ENCODE measurements at regions not wholly inside any gene's neighbourhood (a gene's known extent, or its start where the extent isn't known, plus 50 kb on each side); places are given as distances from the start of the nearest gene placed in this dataset.

DNA sequence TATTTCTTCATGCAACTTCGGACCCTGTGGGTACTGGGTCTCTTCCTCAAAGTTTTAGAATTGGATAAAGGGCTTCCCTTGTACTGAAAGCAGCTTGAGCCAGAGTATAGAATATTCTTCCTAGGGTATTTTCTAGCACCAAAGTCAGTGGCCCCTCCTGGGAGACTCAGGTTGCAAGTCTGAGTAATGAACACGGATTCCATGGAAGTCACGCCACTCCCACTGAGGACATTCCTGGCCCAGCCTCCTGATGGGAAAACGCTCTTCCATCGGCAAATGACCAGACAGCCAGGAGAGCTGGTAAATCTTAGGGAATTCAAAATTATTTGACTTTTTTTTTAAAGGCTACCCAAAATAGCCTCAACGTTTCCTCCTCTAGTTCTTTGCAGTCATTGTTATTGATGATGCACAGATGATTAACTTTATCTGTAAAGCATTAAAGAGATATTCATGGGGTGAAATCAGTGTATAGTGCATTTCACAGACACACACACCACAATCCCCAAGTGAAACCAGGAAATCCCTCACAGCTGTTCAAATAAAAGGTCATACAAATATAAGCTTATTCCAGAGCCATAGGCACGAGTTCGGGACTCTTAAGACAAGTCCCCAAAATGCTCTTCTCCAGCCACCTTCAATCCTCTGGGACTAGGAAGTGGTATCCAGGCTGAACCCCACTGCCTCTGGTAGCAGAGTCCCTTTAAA, 248.8 kb downstream of the SOD2 start:
- H3K27ac ChIP-seq (ENCODE audit: insufficient read depth, low read length, poor library complexity, severe bottlenecking) = no peak overlapping the region
- no peaks in the 10 kb centered on the region for H3K4me1 ChIP-seq (ENCODE audit: control insufficient read depth, insufficient read depth, low read length, poor library complexity, severe bottlenecking)
- H3K36me3 ChIP-seq (ENCODE audit: control insufficient read depth, insufficient read depth, low read length) = no peaks in the 10 kb centered on the region
- no peaks in the 10 kb centered on the region for H3K27me3 ChIP-seq (ENCODE audit: control insufficient read depth, insufficient read depth, low read length)
- ATAC-seq (ENCODE audit: low read depth in 2 of 2) (no peak), DNase-seq (no peak)
- Mint-ChIP-seq H3K4me1 (no peaks in the 10 kb centered on the region), H3K9me3 (peaks cover 0 to 4% (median 0%) of the 10 kb centered on the region in 7 donors), H3K36me3 (no peaks in the 10 kb centered on the region), H3K4me3 (no peak overlapping the region), H3K27ac (peak overlapping the region in 1 of 3 donors; percentile 3), H3K27me3 (peaks cover 20% of the 10 kb centered on the region)
- no peaks in the 10 kb centered on the region for H3K9me3 ChIP-seq (ENCODE audit: control insufficient read depth in 2 of 2, low read length in 2 of 2)
- H3K4me3 ChIP-seq (ENCODE audit: low read depth, low read length) = no peak overlapping the region

DNA sequence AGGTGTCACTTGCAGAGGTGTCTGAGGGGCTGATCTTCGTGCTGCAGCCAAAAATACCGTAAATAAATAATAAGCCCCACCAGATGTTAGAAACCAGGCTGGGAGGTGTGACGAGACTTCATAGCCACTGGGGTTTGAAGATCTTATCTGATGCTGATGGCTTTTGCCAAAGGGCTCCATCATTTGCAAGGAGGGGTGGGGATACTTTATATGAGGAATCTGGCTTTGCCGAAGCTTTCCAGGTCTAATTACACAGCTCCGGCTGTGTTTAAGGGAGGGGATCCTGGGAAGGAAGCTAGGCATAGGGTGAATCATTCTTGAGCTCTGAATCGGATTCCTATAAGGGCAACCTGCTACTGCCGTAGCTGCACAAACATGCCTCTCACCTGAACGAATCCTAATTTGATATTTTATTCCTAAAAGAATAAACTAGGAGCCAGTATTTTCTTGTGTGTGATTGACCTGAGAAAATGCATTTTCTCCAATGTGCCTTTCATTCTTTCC, 249.6 kb downstream of the SOD2 start:
- no peaks in the 10 kb centered on the region for H3K36me3 Mint-ChIP-seq
- no peak overlapping the region for H3K4me3 Mint-ChIP-seq
- no peaks in the 10 kb centered on the region for H3K4me1 Mint-ChIP-seq
- H3K27ac ChIP-seq (ENCODE audit: insufficient read depth, low read length, poor library complexity, severe bottlenecking) = no peak overlapping the region
- peaks cover 20% of the 10 kb centered on the region for H3K27me3 Mint-ChIP-seq
- H3K27me3 ChIP-seq (ENCODE audit: control insufficient read depth, insufficient read depth, low read length) = no peaks in the 10 kb centered on the region
- no peaks in the 10 kb centered on the region for H3K36me3 ChIP-seq (ENCODE audit: control insufficient read depth, insufficient read depth, low read length)
- H3K9me3 ChIP-seq (ENCODE audit: control insufficient read depth in 2 of 2, low read length in 2 of 2) = no peaks in the 10 kb centered on the region
- H3K27ac Mint-ChIP-seq = no peak overlapping the region
- H3K4me1 ChIP-seq (ENCODE audit: control insufficient read depth, insufficient read depth, low read length, poor library complexity, severe bottlenecking) = no peaks in the 10 kb centered on the region
- H3K4me3 ChIP-seq (ENCODE audit: low read depth, low read length) = no peak overlapping the region
- no peak for DNase-seq
- peaks cover 0 to 4% (median 0%) of the 10 kb centered on the region in 7 donors for H3K9me3 Mint-ChIP-seq
- ATAC-seq (ENCODE audit: low read depth in 2 of 2) = no peak

DNA sequence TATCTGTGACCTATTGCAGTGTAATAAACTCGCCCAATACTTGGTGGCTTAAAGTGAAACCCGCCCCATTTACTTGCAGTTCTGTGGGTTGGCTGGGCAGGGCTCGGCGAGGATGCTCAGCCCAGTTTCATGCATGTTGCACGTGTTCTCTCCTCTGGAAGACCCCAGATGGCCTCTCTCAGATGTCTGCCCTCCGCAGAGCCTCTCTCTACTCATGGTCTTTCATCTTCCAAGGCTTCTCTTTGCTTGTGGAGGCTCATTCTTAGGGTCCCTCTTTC, 251.4 kb downstream of the SOD2 start:
- no peak overlapping the region for H3K27ac ChIP-seq (ENCODE audit: insufficient read depth, low read length, poor library complexity, severe bottlenecking)
- H3K9me3 ChIP-seq (ENCODE audit: control insufficient read depth in 2 of 2, low read length in 2 of 2) = no peaks in the 10 kb centered on the region
- no peaks in the 10 kb centered on the region for H3K27me3 ChIP-seq (ENCODE audit: control insufficient read depth, insufficient read depth, low read length)
- Mint-ChIP-seq H3K4me1 (no peaks in the 10 kb centered on the region), H3K9me3 (peaks cover 0 to 4% (median 0%) of the 10 kb centered on the region in 7 donors), H3K4me3 (no peak overlapping the region), H3K27ac (no peak overlapping the region), H3K36me3 (no peaks in the 10 kb centered on the region), H3K27me3 (peaks cover 20% of the 10 kb centered on the region)
- no peaks in the 10 kb centered on the region for H3K4me1 ChIP-seq (ENCODE audit: control insufficient read depth, insufficient read depth, low read length, poor library complexity, severe bottlenecking)
- no peak overlapping the region for H3K4me3 ChIP-seq (ENCODE audit: low read depth, low read length)
- no peak for ATAC-seq (ENCODE audit: low read depth in 2 of 2)
- no peaks in the 10 kb centered on the region for H3K36me3 ChIP-seq (ENCODE audit: control insufficient read depth, insufficient read depth, low read length)
- DNase-seq = no peak

DNA sequence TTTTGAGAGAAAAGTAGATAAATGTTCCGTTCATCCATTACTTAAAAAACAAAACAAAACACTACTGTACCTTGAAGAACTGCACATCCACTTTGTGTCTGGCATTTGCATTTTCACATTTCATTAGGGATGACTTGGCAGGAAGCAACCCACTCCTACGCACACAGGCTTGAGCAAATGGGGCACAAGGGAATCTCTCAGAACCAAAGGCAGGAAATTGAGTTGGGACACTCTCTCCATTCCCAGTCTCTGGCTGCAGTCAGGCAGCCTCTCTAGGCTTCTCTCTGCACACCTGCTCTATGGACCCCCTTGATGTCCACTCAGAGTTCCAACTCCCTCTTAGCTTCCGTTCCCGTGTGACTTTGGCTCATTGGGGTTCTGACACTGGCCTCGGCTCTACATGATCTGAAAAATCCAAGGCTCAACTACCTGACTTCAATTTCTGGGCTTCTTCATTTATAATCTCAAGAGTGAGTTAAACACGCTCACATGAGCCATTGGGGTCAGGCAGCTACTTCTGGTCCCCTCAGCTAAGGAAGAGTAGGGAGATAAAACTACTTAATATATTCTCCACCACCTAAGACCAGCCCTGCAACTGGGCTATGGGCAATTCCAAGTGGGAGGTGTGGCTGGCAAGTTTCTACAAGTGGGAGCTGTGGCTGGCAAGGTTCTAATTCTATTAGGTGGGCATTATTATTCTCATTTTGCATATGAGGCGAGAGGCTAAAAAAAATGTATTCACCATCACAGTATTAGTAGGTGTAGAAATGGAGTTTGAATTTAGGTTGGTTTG, 251.9 kb downstream of the SOD2 start:
- no peak overlapping the region for H3K4me3 ChIP-seq (ENCODE audit: low read depth, low read length)
- H3K4me1 ChIP-seq (ENCODE audit: control insufficient read depth, insufficient read depth, low read length, poor library complexity, severe bottlenecking) = no peaks in the 10 kb centered on the region
- ATAC-seq (ENCODE audit: low read depth in 2 of 2) (no peak), DNase-seq (no peak)
- no peaks in the 10 kb centered on the region for H3K9me3 ChIP-seq (ENCODE audit: control insufficient read depth in 2 of 2, low read length in 2 of 2)
- H3K27ac ChIP-seq (ENCODE audit: insufficient read depth, low read length, poor library complexity, severe bottlenecking) = no peak overlapping the region
- no peaks in the 10 kb centered on the region for H3K27me3 ChIP-seq (ENCODE audit: control insufficient read depth, insufficient read depth, low read length)
- H3K27me3 Mint-ChIP-seq = peaks cover 20% of the 10 kb centered on the region
- H3K4me3 Mint-ChIP-seq = no peak overlapping the region
- no peak overlapping the region for H3K27ac Mint-ChIP-seq
- H3K4me1 Mint-ChIP-seq = no peaks in the 10 kb centered on the region
- no peaks in the 10 kb centered on the region for H3K36me3 ChIP-seq (ENCODE audit: control insufficient read depth, insufficient read depth, low read length)
- H3K9me3 Mint-ChIP-seq = peaks cover 0 to 4% (median 0%) of the 10 kb centered on the region in 7 donors
- H3K36me3 Mint-ChIP-seq = no peaks in the 10 kb centered on the region

DNA sequence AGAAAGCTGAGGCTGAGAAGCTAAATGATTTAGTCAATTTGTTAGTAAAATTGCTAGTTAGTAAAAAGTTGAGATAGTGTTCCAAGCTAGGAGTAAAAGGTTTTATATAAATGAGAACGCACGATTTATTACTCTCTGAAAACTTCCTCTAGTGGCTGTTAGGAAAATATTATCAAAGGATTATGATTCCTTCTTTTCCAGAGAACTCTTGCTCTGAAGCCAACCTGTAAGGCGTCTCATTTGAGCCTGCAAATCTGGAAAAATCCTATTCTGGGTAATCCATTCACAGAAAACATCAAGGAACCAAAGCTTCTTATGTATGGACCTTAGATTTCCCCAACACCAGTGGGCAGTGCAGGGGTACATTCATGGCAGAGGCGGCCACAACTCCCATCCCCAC, 252.7 kb downstream of the SOD2 start:
- Histone ChIP-seq H3K36me3 (ENCODE audit: control insufficient read depth, insufficient read depth, low read length) (no peaks in the 10 kb centered on the region), H3K27me3 (ENCODE audit: control insufficient read depth, insufficient read depth, low read length) (no peaks in the 10 kb centered on the region), H3K9me3 (ENCODE audit: control insufficient read depth in 2 of 2, low read length in 2 of 2) (no peaks in the 10 kb centered on the region), H3K4me1 (ENCODE audit: control insufficient read depth, insufficient read depth, low read length, poor library complexity, severe bottlenecking) (no peaks in the 10 kb centered on the region), H3K27ac (ENCODE audit: insufficient read depth, low read length, poor library complexity, severe bottlenecking) (no peak overlapping the region), H3K4me3 (ENCODE audit: low read depth, low read length) (no peak overlapping the region)
- no peak for DNase-seq
- Mint-ChIP-seq H3K4me3 (no peak overlapping the region), H3K27me3 (peaks cover 20% of the 10 kb centered on the region), H3K27ac (no peak overlapping the region), H3K9me3 (peaks cover 0 to 5% (median 0%) of the 10 kb centered on the region in 7 donors), H3K36me3 (no peaks in the 10 kb centered on the region), H3K4me1 (no peaks in the 10 kb centered on the region)
- no peak for ATAC-seq (ENCODE audit: low read depth in 2 of 2)

DNA sequence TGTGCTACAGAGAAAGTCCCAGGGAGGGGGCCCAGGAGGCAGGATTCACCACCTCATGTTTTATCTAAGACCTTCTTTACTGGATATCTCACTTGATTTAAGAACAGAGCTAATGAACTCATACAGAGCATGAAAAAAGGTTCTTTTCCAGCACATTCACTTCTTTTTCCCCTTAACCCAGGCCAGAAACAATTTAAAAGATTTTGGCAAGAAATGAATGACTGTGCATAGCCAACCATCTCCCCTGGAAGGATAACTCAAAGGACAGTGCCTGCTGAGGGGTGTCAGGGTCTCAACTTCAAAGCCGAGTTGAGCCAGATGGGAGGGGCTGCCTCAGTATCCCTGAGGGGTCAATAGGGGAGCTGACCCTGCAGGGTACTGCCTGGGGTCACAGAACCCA, 253.4 kb downstream of the SOD2 start:
- Histone ChIP-seq H3K4me1 (ENCODE audit: control insufficient read depth, insufficient read depth, low read length, poor library complexity, severe bottlenecking) (no peaks in the 10 kb centered on the region), H3K27me3 (ENCODE audit: control insufficient read depth, insufficient read depth, low read length) (no peaks in the 10 kb centered on the region), H3K4me3 (ENCODE audit: low read depth, low read length) (no peak overlapping the region), H3K9me3 (ENCODE audit: control insufficient read depth in 2 of 2, low read length in 2 of 2) (no peaks in the 10 kb centered on the region), H3K36me3 (ENCODE audit: control insufficient read depth, insufficient read depth, low read length) (no peaks in the 10 kb centered on the region), H3K27ac (ENCODE audit: insufficient read depth, low read length, poor library complexity, severe bottlenecking) (no peak overlapping the region)
- Mint-ChIP-seq H3K27me3 (peaks cover 15% of the 10 kb centered on the region), H3K9me3 (peaks cover 0 to 12% (median 1%) of the 10 kb centered on the region in 7 donors), H3K4me1 (no peaks in the 10 kb centered on the region), H3K36me3 (no peaks in the 10 kb centered on the region), H3K27ac (no peak overlapping the region), H3K4me3 (no peak overlapping the region)
- no peak for DNase-seq
- ATAC-seq (ENCODE audit: low read depth in 2 of 2) = no peak

DNA sequence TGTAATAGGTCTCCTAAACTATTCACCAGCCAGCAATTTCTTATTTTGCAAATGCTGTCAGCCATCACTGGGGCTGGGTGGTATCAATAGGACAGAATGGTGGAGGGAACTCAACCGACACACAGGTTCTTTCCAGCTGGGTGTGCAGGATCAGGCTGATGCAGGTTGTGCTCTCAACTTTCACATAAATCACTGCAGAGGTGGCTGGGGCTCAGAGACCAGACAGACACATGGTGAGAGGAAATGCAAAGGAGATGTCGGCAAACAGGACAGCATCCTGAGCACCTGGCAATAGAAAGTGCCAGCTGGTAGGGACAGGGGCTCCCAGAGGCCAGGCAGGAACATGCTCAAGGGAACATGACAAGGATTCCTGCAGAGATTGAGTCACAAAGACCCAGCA, 254.9 kb downstream of the SOD2 start:
- peaks cover 1 to 21% (median 4%) of the 10 kb centered on the region in 7 donors for H3K9me3 Mint-ChIP-seq

DNA sequence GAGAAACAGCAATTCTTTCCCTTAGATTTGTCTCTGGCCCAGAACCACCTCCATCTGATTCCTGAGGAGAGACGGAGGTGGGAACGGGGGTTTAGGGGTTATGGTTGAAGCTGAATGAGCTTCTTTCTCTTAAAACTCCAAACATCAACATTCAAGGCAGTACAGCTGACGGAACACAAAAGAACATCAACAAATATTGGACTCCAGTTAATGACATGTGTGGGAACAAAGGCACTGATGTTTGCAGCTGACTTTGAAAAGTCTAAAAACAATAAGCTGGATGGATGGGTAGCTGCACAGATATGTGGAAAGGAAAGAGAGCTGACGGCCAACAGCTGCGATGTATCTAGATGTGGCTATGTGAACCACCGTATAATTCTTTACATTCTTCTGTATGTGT, 256.5 kb downstream of the SOD2 start:
- Mint-ChIP-seq H3K36me3 (no peaks in the 10 kb centered on the region), H3K4me1 (no peaks in the 10 kb centered on the region), H3K9me3 (peaks cover 0 to 23% (median 4%) of the 10 kb centered on the region in 7 donors), H3K4me3 (no peak overlapping the region), H3K27ac (no peak overlapping the region), H3K27me3 (peaks cover 12% of the 10 kb centered on the region)
- Histone ChIP-seq H3K4me3 (ENCODE audit: low read depth, low read length) (no peak overlapping the region), H3K27me3 (ENCODE audit: control insufficient read depth, insufficient read depth, low read length) (no peaks in the 10 kb centered on the region), H3K4me1 (ENCODE audit: control insufficient read depth, insufficient read depth, low read length, poor library complexity, severe bottlenecking) (no peaks in the 10 kb centered on the region), H3K27ac (ENCODE audit: insufficient read depth, low read length, poor library complexity, severe bottlenecking) (no peak overlapping the region), H3K9me3 (ENCODE audit: control insufficient read depth in 2 of 2, low read length in 2 of 2) (peaks cover 7 to 13% of the 10 kb centered on the region in 2 experiments), H3K36me3 (ENCODE audit: control insufficient read depth, insufficient read depth, low read length) (no peaks in the 10 kb centered on the region)
- ATAC-seq (ENCODE audit: low read depth in 2 of 2) (no peak), DNase-seq (no peak)

More for the DNA sequence above, 254.9 kb downstream of the SOD2 start:
- ATAC-seq (ENCODE audit: low read depth in 2 of 2) = no peak
- no peak overlapping the region for H3K27ac ChIP-seq (ENCODE audit: insufficient read depth, low read length, poor library complexity, severe bottlenecking)
- Mint-ChIP-seq H3K36me3 (no peaks in the 10 kb centered on the region), H3K27ac (no peak overlapping the region), H3K27me3 (peaks cover 19% of the 10 kb centered on the region), H3K4me1 (no peaks in the 10 kb centered on the region), H3K4me3 (no peak overlapping the region)
- H3K36me3 ChIP-seq (ENCODE audit: control insufficient read depth, insufficient read depth, low read length) = no peaks in the 10 kb centered on the region
- H3K4me1 ChIP-seq (ENCODE audit: control insufficient read depth, insufficient read depth, low read length, poor library complexity, severe bottlenecking) = no peaks in the 10 kb centered on the region
- DNase-seq = no peak
- H3K4me3 ChIP-seq (ENCODE audit: low read depth, low read length) = no peak overlapping the region
- H3K27me3 ChIP-seq (ENCODE audit: control insufficient read depth, insufficient read depth, low read length) = no peaks in the 10 kb centered on the region
- peaks cover 6 to 7% of the 10 kb centered on the region in 2 experiments for H3K9me3 ChIP-seq (ENCODE audit: control insufficient read depth in 2 of 2, low read length in 2 of 2)

Data from CD4-positive, CD25-positive, alpha-beta regulatory T cell (primary cell).